ENCODE measurements at regions not wholly inside any gene's neighbourhood (a gene's known extent, or its start where the extent isn't known, plus 50 kb on each side); places are given as distances from the start of the nearest gene placed in this dataset.
"Not testable (repeated sequence)": the region's sequence is repeated elsewhere in the genome, so short reads cannot be mapped to it uniquely, and the experiment has no call there.

GRCh38 chrX:110511238-110511637 is 152.6 kb downstream of the RTL9 start:
- no peak for DNase-seq (ENCODE audit: low read depth in 1 of 2, low spot score in 1 of 2)

- DNase-seq (ENCODE audit: low read depth in 1 of 2, low spot score in 1 of 2): no peak
Measured at GRCh38 chrX:110512341-110512740, 153.7 kb downstream of the RTL9 start.

DNA sequence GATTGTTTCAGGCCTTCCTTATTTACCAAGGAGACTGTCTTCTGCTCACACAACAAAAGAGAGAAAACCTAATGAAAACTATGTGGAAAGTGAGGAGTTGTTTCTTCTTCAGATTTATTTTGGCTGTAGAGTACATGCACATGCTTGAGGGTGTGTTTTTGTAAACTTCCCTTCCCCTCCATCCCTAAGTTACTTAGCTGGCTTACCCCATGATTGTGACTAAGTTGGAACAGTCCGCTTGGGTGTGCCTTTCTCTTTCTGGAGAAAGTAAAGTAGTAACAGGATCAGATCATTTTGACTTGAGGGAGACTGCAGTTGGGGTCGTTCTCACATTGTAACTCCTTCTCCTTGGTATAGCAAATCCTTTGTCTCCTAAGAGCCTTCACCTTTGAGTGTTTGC is 155.9 kb downstream of the RTL9 start:
- DNase-seq (ENCODE audit: low read depth in 1 of 2, low spot score in 1 of 2): no peak

- DNase-seq (ENCODE audit: low read depth in 1 of 2, low spot score in 1 of 2): no peak
Measured at GRCh38 chrX:110519501-110519900, 160.9 kb downstream of the RTL9 start.

GRCh38 chrX:110519906-110520452 is 161.3 kb downstream of the RTL9 start:
- no peak for DNase-seq (ENCODE audit: low read depth in 1 of 2, low spot score in 1 of 2)

- not testable (repeated sequence) for DNase-seq (ENCODE audit: low read depth in 1 of 2, low spot score in 1 of 2)
Measured at GRCh38 chrX:110520652-110521051, 162.0 kb downstream of the RTL9 start.

GRCh38 chrX:110531873-110532580 is 173.4 kb downstream of the RTL9 start:
- DNase-seq (ENCODE audit: low read depth in 1 of 2, low spot score in 1 of 2): no peak

GRCh38 chrX:110532581-110532931 is 173.9 kb downstream of the RTL9 start:
- DNase-seq (ENCODE audit: low read depth in 1 of 2, low spot score in 1 of 2): no peak

DNA sequence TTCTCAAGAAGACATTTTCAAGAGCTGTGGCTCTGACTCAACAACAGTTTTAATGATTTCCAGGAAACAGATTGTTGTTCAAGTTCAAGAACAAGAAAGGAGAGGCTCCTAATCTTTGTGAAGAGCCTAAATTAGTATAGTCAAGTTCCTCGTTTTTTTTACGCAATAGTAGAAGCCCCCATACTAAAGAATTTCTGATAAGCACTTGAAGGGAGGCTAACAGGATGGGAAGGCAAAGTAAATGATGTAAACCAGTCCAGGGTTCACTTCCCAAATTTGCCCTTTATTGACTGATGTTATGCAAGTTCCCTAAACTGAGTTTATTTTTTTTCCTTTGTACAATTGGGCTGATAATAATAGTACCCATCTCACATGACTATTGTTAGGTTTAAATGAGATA is 178.2 kb downstream of the RTL9 start:
- no peak for DNase-seq (ENCODE audit: low read depth in 1 of 2, low spot score in 1 of 2)

GRCh38 chrX:110541266-110541665 is 182.6 kb downstream of the RTL9 start:
- no peak for DNase-seq (ENCODE audit: low read depth in 1 of 2, low spot score in 1 of 2)

DNA sequence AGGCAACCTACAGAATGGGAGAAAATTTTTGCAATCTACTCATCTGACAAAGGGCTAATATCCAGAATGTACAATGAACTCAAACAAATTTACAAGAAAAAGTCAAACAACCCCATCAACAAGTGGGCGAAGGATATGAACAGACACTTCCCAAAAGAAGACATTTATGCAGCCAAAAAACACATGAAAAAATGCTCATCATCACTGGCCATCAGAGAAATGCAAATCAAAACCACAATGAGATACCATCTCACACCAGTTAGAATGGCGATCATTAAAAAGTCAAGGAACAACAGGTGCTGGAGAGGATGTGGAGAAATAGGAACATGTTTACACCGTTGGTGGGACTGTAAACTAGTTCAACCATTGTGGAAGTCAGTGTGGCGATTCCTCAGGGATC is 192.2 kb downstream of the RTL9 start:
- not testable (repeated sequence) for DNase-seq (ENCODE audit: low read depth in 1 of 2, low spot score in 1 of 2)

- no peak for DNase-seq (ENCODE audit: low read depth in 1 of 2, low spot score in 1 of 2)
Measured at GRCh38 chrX:110557864-110558263, 199.2 kb downstream of the RTL9 start.

- DNase-seq (ENCODE audit: low read depth in 1 of 2, low spot score in 1 of 2): no peak
Measured at GRCh38 chrX:110558406-110558805, 199.8 kb downstream of the RTL9 start.

DNA sequence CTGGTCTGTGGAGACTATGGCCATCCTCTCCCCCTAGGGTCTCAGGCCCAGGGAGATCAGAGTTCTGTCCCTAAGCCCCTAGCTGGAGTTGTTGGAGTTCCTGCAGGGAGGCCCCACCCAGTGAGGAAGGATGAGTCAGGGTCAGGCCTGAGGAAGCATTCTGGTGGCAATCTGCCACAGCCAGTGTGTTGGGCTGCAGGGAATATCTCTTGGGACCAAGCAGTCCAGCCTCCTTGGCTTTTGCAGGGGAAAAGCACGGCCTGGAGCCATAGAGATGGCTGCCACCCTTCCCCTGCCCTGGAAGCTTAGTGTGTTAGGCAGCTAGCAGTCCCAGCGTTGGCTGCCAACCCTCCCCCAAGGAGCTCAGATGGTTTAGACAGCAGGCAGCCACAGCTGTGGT is 202.4 kb downstream of the RTL9 start:
- DNase-seq (ENCODE audit: low read depth in 1 of 2, low spot score in 1 of 2): no peak

DNA sequence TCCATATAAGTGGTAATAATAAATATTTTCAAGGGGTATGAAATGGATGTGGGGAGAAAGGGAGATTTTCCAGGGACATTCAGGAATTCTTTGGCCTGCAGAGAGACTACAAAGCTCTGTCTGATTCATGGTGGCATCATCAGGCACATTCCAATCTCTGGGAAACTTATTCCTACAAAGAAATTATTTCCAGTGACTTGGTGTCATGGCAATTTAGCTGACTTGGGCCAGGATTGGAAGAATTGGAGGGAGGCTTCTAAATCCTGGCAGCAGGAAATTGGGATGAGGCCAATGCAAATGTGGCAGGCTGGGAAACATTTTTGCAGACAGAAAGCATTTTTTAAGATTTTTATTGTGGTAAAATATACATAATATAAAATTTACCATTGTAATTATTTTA is 204.6 kb downstream of the RTL9 start:
- no peak for DNase-seq (ENCODE audit: low read depth in 1 of 2, low spot score in 1 of 2)

DNA sequence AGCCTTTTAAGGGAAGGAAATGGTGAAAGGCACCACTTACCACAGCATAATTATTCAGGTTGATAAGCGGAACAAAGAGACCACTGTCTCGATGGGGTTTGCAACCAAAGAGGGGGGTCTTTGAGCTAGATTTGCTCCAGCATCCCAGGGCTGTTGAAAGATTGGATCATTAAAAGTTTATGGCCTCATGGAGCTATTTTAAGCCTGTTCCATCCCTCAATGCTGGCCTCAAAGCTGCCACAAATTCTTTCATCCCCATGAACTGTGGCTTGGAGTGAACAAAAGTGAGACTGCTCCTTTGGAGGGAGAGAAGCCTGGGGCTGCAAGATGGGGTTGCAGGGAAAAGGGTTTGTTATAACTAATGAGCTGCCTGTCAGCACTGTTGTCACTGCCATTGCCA is 209.8 kb downstream of the RTL9 start:
- DNase-seq (ENCODE audit: low read depth in 1 of 2, low spot score in 1 of 2): no peak

DNA sequence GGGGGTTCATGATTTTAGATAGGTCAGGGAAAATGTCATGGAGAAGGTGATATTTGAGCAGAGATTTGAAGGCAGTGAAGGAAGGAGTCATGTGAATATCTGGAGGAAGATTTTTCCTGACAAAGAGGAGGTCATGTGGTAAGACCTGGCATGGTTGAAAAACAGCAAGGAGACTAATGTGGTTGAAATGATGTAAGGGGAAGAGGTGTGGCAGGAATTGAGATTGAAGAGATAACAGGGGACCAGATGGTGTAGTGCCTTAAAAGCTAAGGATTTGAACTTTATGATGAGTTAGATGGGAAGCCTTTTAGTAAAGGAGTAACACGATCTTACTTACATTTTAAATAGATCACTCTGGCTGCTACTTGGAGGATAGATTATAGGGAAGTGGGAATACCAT is 210.9 kb downstream of the RTL9 start:
- no peak for DNase-seq (ENCODE audit: low read depth in 1 of 2, low spot score in 1 of 2)

DNA sequence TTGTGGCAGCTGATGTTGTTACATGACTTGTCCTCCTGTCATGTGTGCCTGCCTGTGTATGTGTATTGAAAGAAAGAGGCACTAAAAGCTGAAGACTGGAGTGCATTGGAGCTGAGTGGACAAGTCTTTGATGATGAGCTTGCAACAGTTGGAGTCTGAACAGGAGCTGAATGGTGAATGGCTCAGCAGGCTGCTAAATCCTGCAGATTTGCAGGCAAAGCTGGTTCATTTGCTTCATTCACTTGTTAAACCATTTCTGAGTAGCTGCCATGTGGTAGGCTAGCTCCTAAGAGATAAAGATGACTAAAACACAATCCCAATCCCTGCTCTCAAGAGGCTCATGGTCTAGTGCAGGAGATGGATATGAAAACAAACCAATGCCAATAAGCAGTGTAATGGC is 217.3 kb downstream of the CHRDL1 start:
- no peak for DNase-seq (ENCODE audit: low read depth in 1 of 2, low spot score in 1 of 2)

GRCh38 chrX:110584083-110584482 is 211.5 kb downstream of the CHRDL1 start:
- DNase-seq (ENCODE audit: low read depth in 1 of 2, low spot score in 1 of 2): no peak

GRCh38 chrX:110588164-110588563 is 207.5 kb downstream of the CHRDL1 start:
- DNase-seq (ENCODE audit: low read depth in 1 of 2, low spot score in 1 of 2): no peak

GRCh38 chrX:110588853-110589252 is 206.8 kb downstream of the CHRDL1 start:
- no peak for DNase-seq (ENCODE audit: low read depth in 1 of 2, low spot score in 1 of 2)

GRCh38 chrX:110600745-110601310 is 194.8 kb downstream of the CHRDL1 start:
- DNase-seq (ENCODE audit: low read depth in 1 of 2, low spot score in 1 of 2): no peak

DNA sequence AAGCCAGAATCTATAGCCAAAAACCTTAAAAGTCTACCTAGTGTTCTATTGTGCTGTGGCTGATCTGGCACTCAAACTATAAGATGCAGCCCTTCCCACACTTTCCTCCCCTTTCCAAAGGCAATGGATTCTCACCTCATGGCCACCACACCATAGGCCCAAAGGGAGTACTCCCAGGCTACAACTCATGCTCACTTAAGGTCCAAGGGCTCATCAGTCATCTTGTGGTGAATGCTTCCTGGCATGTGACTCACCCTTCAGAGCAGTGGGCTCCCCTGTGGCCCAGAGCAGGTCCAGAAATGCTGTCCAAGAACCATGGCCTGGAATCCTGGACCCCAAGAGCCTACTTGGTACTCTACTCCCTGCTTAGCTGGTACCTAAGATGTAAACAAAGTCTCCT is 181.0 kb downstream of the CHRDL1 start:
- no peak for DNase-seq (ENCODE audit: low read depth in 1 of 2, low spot score in 1 of 2)

Measured in activated CD4-positive, alpha-beta T cell treated with anti-CD3 and anti-CD28 coated beads, Interleukin-2, amount 50 U/mL, for 24 hours (primary cell).